HL-60 (cell line): ENCODE measurements at regions not wholly inside any gene's neighbourhood (a gene's known extent, or its start where the extent isn't known, plus 50 kb on each side); places are given as distances from the start of the nearest gene placed in this dataset.

Source experiments
- DNase-seq, 2 experiments: peaks; one replicate each; pipeline ENCODE4 v3.0.0-alpha.2; 2010 to 2020; ENCODE audit warnings: low read depth in 1 of 2, low spot score in 1 of 2
- H3K27ac ChIP-seq: fragments of 250-450 bp; sonication (Bioruptor Pico); replicated peaks from 2 replicates; pipeline ENCODE4 v1.5.1; 2020; ENCODE audit warnings: mild to moderate bottlenecking, moderate library complexity
- H3K27me3 ChIP-seq: fragments of 250-450 bp; sonication (Bioruptor Pico); 2 replicates; pipeline ENCODE4 v1.5.1; 2021; ENCODE audit warnings: mild to moderate bottlenecking, moderate library complexity; ENCODE audit not compliant: insufficient read depth, poor library complexity, severe bottlenecking
- H3K4me3 ChIP-seq: replicated peaks from 2 replicates; pipeline ENCODE4 v1.5.1; 2011; ENCODE audit warnings: mild to moderate bottlenecking, control low read depth, low read length; ENCODE audit not compliant: insufficient read depth
- GABPA ChIP-seq: IDR thresholded peaks from 2 replicates; pipeline ENCODE4 v1.6.1; 2012; ENCODE audit warnings: low read depth
- POLR2AphosphoS5 ChIP-seq: IDR thresholded peaks from 2 replicates; pipeline ENCODE4 v1.6.1; 2012; ENCODE audit warnings: low read depth
- SPI1 ChIP-seq: IDR thresholded peaks from 2 replicates; pipeline ENCODE4 v1.6.1; 2012; ENCODE audit warnings: low read depth, mild to moderate bottlenecking, borderline replicate concordance
- TF ChIP-seq, protein P1 (sequence below): IDR thresholded peaks from 2 replicates; pipeline ENCODE4 v1.6.1; 2012; ENCODE audit warnings: low read depth; ENCODE audit not compliant: insufficient replicate concordance
- TF ChIP-seq, protein P2 (sequence below): IDR thresholded peaks from one replicate; pipeline ENCODE4 v1.5.1; 2011; ENCODE audit warnings: low read length, control low read depth, inconsistent platforms; ENCODE audit not compliant: insufficient read depth

DNA sequence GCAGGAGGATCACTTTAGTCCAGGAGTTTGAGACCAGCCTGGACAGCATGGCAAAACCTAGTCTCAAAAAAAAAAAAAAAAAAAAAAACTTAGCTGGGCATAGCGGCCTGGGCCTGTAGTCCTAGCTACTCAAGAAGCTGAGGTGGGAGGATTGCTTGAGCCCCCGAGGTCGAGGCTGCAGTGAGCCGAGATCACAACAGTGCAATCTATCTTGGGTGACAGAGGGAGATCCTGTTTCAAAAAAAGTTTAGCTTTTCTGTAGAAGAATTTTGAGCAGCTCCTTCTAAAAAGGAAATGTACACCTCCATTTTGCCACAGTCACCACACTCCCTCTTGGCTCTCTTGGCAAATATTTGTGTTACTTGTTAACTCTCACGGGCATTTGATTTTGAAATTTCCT is 505.8 kb downstream of the DOK5 start:
- H3K4me3 ChIP-seq = no peak overlapping the region
- DNase-seq = no peak
- H3K27ac ChIP-seq = no peak overlapping the region
- no peaks in the 10 kb centered on the region for H3K27me3 ChIP-seq
- no peak for TF ChIP-seq SPI1
- TF ChIP-seq, protein P1, sequence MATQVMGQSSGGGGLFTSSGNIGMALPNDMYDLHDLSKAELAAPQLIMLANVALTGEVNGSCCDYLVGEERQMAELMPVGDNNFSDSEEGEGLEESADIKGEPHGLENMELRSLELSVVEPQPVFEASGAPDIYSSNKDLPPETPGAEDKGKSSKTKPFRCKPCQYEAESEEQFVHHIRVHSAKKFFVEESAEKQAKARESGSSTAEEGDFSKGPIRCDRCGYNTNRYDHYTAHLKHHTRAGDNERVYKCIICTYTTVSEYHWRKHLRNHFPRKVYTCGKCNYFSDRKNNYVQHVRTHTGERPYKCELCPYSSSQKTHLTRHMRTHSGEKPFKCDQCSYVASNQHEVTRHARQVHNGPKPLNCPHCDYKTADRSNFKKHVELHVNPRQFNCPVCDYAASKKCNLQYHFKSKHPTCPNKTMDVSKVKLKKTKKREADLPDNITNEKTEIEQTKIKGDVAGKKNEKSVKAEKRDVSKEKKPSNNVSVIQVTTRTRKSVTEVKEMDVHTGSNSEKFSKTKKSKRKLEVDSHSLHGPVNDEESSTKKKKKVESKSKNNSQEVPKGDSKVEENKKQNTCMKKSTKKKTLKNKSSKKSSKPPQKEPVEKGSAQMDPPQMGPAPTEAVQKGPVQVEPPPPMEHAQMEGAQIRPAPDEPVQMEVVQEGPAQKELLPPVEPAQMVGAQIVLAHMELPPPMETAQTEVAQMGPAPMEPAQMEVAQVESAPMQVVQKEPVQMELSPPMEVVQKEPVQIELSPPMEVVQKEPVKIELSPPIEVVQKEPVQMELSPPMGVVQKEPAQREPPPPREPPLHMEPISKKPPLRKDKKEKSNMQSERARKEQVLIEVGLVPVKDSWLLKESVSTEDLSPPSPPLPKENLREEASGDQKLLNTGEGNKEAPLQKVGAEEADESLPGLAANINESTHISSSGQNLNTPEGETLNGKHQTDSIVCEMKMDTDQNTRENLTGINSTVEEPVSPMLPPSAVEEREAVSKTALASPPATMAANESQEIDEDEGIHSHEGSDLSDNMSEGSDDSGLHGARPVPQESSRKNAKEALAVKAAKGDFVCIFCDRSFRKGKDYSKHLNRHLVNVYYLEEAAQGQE = no peak
- TF ChIP-seq, protein P2, sequence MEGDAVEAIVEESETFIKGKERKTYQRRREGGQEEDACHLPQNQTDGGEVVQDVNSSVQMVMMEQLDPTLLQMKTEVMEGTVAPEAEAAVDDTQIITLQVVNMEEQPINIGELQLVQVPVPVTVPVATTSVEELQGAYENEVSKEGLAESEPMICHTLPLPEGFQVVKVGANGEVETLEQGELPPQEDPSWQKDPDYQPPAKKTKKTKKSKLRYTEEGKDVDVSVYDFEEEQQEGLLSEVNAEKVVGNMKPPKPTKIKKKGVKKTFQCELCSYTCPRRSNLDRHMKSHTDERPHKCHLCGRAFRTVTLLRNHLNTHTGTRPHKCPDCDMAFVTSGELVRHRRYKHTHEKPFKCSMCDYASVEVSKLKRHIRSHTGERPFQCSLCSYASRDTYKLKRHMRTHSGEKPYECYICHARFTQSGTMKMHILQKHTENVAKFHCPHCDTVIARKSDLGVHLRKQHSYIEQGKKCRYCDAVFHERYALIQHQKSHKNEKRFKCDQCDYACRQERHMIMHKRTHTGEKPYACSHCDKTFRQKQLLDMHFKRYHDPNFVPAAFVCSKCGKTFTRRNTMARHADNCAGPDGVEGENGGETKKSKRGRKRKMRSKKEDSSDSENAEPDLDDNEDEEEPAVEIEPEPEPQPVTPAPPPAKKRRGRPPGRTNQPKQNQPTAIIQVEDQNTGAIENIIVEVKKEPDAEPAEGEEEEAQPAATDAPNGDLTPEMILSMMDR = no peak
- TF ChIP-seq POLR2AphosphoS5 = no peak
- TF ChIP-seq GABPA = no peak

DNA sequence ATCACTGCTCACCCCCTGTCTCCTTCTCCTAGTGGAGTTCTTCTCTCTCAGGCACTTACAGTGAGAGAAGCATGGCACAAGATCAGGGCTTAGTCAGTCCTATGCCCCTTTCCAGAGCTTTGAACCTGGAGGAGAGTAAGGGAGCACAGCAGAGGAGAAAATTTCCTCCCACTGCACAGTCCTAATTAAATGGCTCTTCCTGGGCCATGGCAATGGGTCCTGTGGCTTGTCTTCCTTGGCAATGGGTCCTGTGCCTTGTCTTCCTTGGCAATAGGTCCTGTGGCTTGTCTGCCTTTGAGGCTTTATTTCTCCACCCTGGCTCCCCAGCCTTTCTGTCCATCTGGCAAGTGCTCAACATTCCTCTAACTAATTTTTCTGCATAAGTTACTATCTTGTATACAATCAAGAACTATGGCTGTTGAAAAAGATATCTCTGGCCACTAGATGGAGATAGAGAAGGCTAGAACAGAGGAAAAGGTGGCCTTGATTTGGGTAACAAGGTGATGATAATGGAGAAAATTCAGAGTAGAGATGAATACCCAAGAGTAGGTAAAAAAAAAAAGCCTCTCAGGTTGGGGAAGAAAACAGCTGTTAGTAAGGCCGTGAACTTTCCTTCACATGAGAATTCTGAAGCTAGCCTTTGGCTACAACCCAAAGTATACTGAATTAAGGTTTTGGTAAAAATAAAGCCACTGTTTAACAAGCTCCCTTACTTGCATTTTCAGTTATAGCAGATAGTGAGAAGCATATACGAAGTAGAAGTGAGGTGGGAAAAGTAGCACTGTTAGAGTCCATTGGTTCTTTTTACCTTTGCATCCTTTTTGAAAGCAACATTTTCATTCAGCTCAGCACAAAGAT is 504.9 kb downstream of the DOK5 start:
- TF ChIP-seq, protein P1 = no peak
- TF ChIP-seq, protein P2 = peak; percentile 2
- Histone ChIP-seq H3K4me3 (no peak overlapping the region), H3K27ac (no peak overlapping the region), H3K27me3 (no peaks in the 10 kb centered on the region)
- no peak for DNase-seq

DNA sequence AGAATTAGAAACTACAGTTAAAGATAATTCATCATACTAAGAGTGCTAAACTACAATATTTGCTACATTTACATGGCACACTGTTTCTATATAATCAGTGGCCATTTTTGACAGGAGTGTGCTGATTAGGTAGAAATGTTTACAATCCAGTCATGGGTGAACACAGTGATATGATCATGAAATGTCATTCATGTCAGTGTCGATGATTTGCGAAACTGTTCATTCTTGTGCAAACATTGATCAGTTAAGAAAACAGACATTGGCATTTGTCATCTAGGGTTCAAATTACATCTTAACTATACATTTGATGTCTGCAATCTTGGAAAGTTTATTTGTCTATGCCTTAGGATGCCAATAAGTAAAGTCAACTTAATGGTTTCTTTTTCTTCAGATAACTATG is 474.9 kb downstream of the DOK5 start:
- no peak overlapping the region for H3K27ac ChIP-seq
- DNase-seq = no peak
- no peaks in the 10 kb centered on the region for H3K27me3 ChIP-seq
- H3K4me3 ChIP-seq = no peak overlapping the region
- TF ChIP-seq SPI1 = no peak
- TF ChIP-seq, protein P2 = no peak
- TF ChIP-seq POLR2AphosphoS5 = no peak
- TF ChIP-seq, protein P1 = no peak
- no peak for TF ChIP-seq GABPA
